ENCODE measurements at regions not wholly inside any gene's neighbourhood (a gene's known extent, or its start where the extent isn't known, plus 50 kb on each side); places are given as distances from the start of the nearest gene placed in this dataset.
A peak's percentile ranks its signal among the peaks of the same experiment; 100 is the strongest.

- Histone ChIP-seq H3K23ac (ENCODE audit: low read length) (no peak overlapping the region), H3K4me3 (ENCODE audit: low read depth, low read length) (no peak overlapping the region), H3K79me2 (ENCODE audit: control insufficient read depth, insufficient read depth, low read length, poor library complexity) (no peaks in the 10 kb centered on the region), H2BK12ac (ENCODE audit: low read length) (no peak overlapping the region), H3K79me1 (ENCODE audit: low read length) (no peaks in the 10 kb centered on the region), H3K4ac (ENCODE audit: low read depth, low read length) (no peak overlapping the region), H2BK120ac (ENCODE audit: insufficient read depth, low read length, poor library complexity) (no peak overlapping the region), H3K27me3 (ENCODE audit: insufficient read depth, low read length) (no peaks in the 10 kb centered on the region), H4K91ac (ENCODE audit: low read depth, low read length) (no peak overlapping the region), H3K4me2 (ENCODE audit: low read length) (no peak overlapping the region), H2AK5ac (ENCODE audit: low read length) (no peak overlapping the region), H2AFZ (ENCODE audit: insufficient read depth, low read length, poor library complexity) (no peak overlapping the region), H2BK5ac (ENCODE audit: low read depth, low read length, poor library complexity) (no peak overlapping the region), H3K18ac (ENCODE audit: low read length) (no peak overlapping the region), H3K36me3 (ENCODE audit: control insufficient read depth in 1 of 2, insufficient read depth in 2 of 2, low read length in 2 of 2) (no peaks in the 10 kb centered on the region), H3K9ac (ENCODE audit: low read length) (no peak overlapping the region), H3K14ac (ENCODE audit: low read length) (no peak overlapping the region), H4K12ac (ENCODE audit: low read depth, low read length) (no peak overlapping the region), H3K27ac (ENCODE audit: low read depth, low read length) (no peak overlapping the region), H3K9me3 (ENCODE audit: insufficient read depth, low read depth, low read length) (peaks cover 2% of the 10 kb centered on the region), H4K8ac (ENCODE audit: low read depth, low read length) (no peak overlapping the region), H3K4me1 (ENCODE audit: control insufficient read depth in 1 of 2, insufficient read depth in 2 of 2, low read length in 2 of 2) (no peaks in the 10 kb centered on the region)
- WGBS (ENCODE audit: extremely low coverage, insufficient coverage, insufficient read length): no CpG with 5 or more reads among the region's 2 CpGs
- peak; percentile 24 to 69 for DNase-seq
These were observed 151.8 kb upstream of the DHRS4 start for GRCh38 chr14:23801766-23802165.

- no CpG with 5 or more reads among the region's 3 CpGs for WGBS (ENCODE audit: extremely low coverage, insufficient coverage, insufficient read length)
- Histone ChIP-seq H3K14ac (ENCODE audit: low read length) (no peak overlapping the region), H3K4me3 (ENCODE audit: low read depth, low read length) (no peak overlapping the region), H3K27me3 (ENCODE audit: insufficient read depth, low read length) (no peaks in the 10 kb centered on the region), H3K79me1 (ENCODE audit: low read length) (no peaks in the 10 kb centered on the region), H4K91ac (ENCODE audit: low read depth, low read length) (no peak overlapping the region), H4K8ac (ENCODE audit: low read depth, low read length) (no peak overlapping the region), H3K9me3 (ENCODE audit: insufficient read depth, low read depth, low read length) (peaks cover 2% of the 10 kb centered on the region), H3K18ac (ENCODE audit: low read length) (no peak overlapping the region), H2AK5ac (ENCODE audit: low read length) (no peak overlapping the region), H3K27ac (ENCODE audit: low read depth, low read length) (no peak overlapping the region), H3K4ac (ENCODE audit: low read depth, low read length) (no peak overlapping the region), H2AFZ (ENCODE audit: insufficient read depth, low read length, poor library complexity) (no peak overlapping the region), H4K12ac (ENCODE audit: low read depth, low read length) (no peak overlapping the region), H3K36me3 (ENCODE audit: control insufficient read depth in 1 of 2, insufficient read depth in 2 of 2, low read length in 2 of 2) (no peaks in the 10 kb centered on the region), H3K23ac (ENCODE audit: low read length) (no peak overlapping the region), H3K9ac (ENCODE audit: low read length) (no peak overlapping the region), H2BK120ac (ENCODE audit: insufficient read depth, low read length, poor library complexity) (no peak overlapping the region), H2BK5ac (ENCODE audit: low read depth, low read length, poor library complexity) (no peak overlapping the region), H3K4me1 (ENCODE audit: control insufficient read depth in 1 of 2, insufficient read depth in 2 of 2, low read length in 2 of 2) (no peaks in the 10 kb centered on the region), H3K79me2 (ENCODE audit: control insufficient read depth, insufficient read depth, low read length, poor library complexity) (no peaks in the 10 kb centered on the region), H2BK12ac (ENCODE audit: low read length) (no peak overlapping the region), H3K4me2 (ENCODE audit: low read length) (no peak overlapping the region)
- DNase-seq: no peak
These were observed 148.8 kb upstream of the DHRS4 start for GRCh38 chr14:23804817-23805216.

- H3K4me1 ChIP-seq (ENCODE audit: control insufficient read depth in 1 of 2, insufficient read depth in 2 of 2, low read length in 2 of 2): no peaks in the 10 kb centered on the region
- DNase-seq: no peak
- peaks cover 2% of the 10 kb centered on the region for H3K9me3 ChIP-seq (ENCODE audit: insufficient read depth, low read depth, low read length)
- no peak overlapping the region for H2BK12ac ChIP-seq (ENCODE audit: low read length)
- no peak overlapping the region for H3K14ac ChIP-seq (ENCODE audit: low read length)
- H3K4me3 ChIP-seq (ENCODE audit: low read depth, low read length): no peak overlapping the region
- no peak overlapping the region for H4K12ac ChIP-seq (ENCODE audit: low read depth, low read length)
- no peaks in the 10 kb centered on the region for H3K79me2 ChIP-seq (ENCODE audit: control insufficient read depth, insufficient read depth, low read length, poor library complexity)
- H2BK120ac ChIP-seq (ENCODE audit: insufficient read depth, low read length, poor library complexity): no peak overlapping the region
- no peak overlapping the region for H4K8ac ChIP-seq (ENCODE audit: low read depth, low read length)
- no peak overlapping the region for H3K9ac ChIP-seq (ENCODE audit: low read length)
- no peak overlapping the region for H3K4ac ChIP-seq (ENCODE audit: low read depth, low read length)
- H2AFZ ChIP-seq (ENCODE audit: insufficient read depth, low read length, poor library complexity): no peak overlapping the region
- no peaks in the 10 kb centered on the region for H3K36me3 ChIP-seq (ENCODE audit: control insufficient read depth in 1 of 2, insufficient read depth in 2 of 2, low read length in 2 of 2)
- H2AK5ac ChIP-seq (ENCODE audit: low read length): no peak overlapping the region
- H3K27me3 ChIP-seq (ENCODE audit: insufficient read depth, low read length): no peaks in the 10 kb centered on the region
- H2BK5ac ChIP-seq (ENCODE audit: low read depth, low read length, poor library complexity): no peak overlapping the region
- H3K4me2 ChIP-seq (ENCODE audit: low read length): no peak overlapping the region
- H4K91ac ChIP-seq (ENCODE audit: low read depth, low read length): no peak overlapping the region
- H3K79me1 ChIP-seq (ENCODE audit: low read length): no peaks in the 10 kb centered on the region
- H3K23ac ChIP-seq (ENCODE audit: low read length): no peak overlapping the region
- no peak overlapping the region for H3K18ac ChIP-seq (ENCODE audit: low read length)
- H3K27ac ChIP-seq (ENCODE audit: low read depth, low read length): no peak overlapping the region
These were observed 147.8 kb upstream of the DHRS4 start for GRCh38 chr14:23805761-23806160.

GRCh38 chr14:23814527-23815256, 138.9 kb upstream of the DHRS4 start:
- H3K14ac ChIP-seq (ENCODE audit: low read length): no peak overlapping the region
- H2BK120ac ChIP-seq (ENCODE audit: insufficient read depth, low read length, poor library complexity): no peak overlapping the region
- no peak overlapping the region for H3K27ac ChIP-seq (ENCODE audit: low read depth, low read length)
- peaks cover 0 to 3% of the 10 kb centered on the region in 2 experiments for H3K4me1 ChIP-seq (ENCODE audit: control insufficient read depth in 1 of 2, insufficient read depth in 2 of 2, low read length in 2 of 2)
- H3K18ac ChIP-seq (ENCODE audit: low read length): no peak overlapping the region
- no peaks in the 10 kb centered on the region for H3K27me3 ChIP-seq (ENCODE audit: insufficient read depth, low read length)
- no peak overlapping the region for H4K12ac ChIP-seq (ENCODE audit: low read depth, low read length)
- H3K9ac ChIP-seq (ENCODE audit: low read length): no peak overlapping the region
- H2AK5ac ChIP-seq (ENCODE audit: low read length): no peak overlapping the region
- no peak overlapping the region for H3K23ac ChIP-seq (ENCODE audit: low read length)
- no peak overlapping the region for H3K4me3 ChIP-seq (ENCODE audit: low read depth, low read length)
- H3K79me1 ChIP-seq (ENCODE audit: low read length): no peaks in the 10 kb centered on the region
- no peak overlapping the region for H3K4me2 ChIP-seq (ENCODE audit: low read length)
- H3K36me3 ChIP-seq (ENCODE audit: control insufficient read depth in 1 of 2, insufficient read depth in 2 of 2, low read length in 2 of 2): no peaks in the 10 kb centered on the region
- no peak overlapping the region for H2BK12ac ChIP-seq (ENCODE audit: low read length)
- no peak overlapping the region for H3K4ac ChIP-seq (ENCODE audit: low read depth, low read length)
- 100% methylated on average over 1 of the region's 6 CpGs for WGBS (ENCODE audit: extremely low coverage, insufficient coverage, insufficient read length)
- no peak overlapping the region for H4K91ac ChIP-seq (ENCODE audit: low read depth, low read length)
- H2AFZ ChIP-seq (ENCODE audit: insufficient read depth, low read length, poor library complexity): no peak overlapping the region
- peaks cover 8% of the 10 kb centered on the region for H3K9me3 ChIP-seq (ENCODE audit: insufficient read depth, low read depth, low read length)
- H2BK5ac ChIP-seq (ENCODE audit: low read depth, low read length, poor library complexity): no peak overlapping the region
- H4K8ac ChIP-seq (ENCODE audit: low read depth, low read length): no peak overlapping the region
- DNase-seq: no peak
- no peaks in the 10 kb centered on the region for H3K79me2 ChIP-seq (ENCODE audit: control insufficient read depth, insufficient read depth, low read length, poor library complexity)
